Mesothelial cell of epicardium (in vitro differentiated cells): ENCODE measurements at regions not wholly inside any gene's neighbourhood (a gene's known extent, or its start where the extent isn't known, plus 50 kb on each side); places are given as distances from the start of the nearest gene placed in this dataset.

ENCODE experiments used
- DNase-seq, 2 experiments: peaks; one replicate each; pipeline ENCODE4 v3.0.0; 2021; ENCODE audit warnings: low spot score in 2 of 2; ENCODE audit not compliant: unreplicated experiment in 2 of 2
- H3K27ac Mint-ChIP-seq: 2 replicates; pipeline ENCODE4 v1.8.0; 2021; ENCODE audit warnings: mixed read lengths
- H3K27me3 Mint-ChIP-seq: 2 replicates; pipeline ENCODE4 v1.8.0; 2021; ENCODE audit warnings: low read depth, mixed read lengths
- H3K36me3 Mint-ChIP-seq: 2 replicates; pipeline ENCODE4 v1.8.0; 2021; ENCODE audit warnings: mixed read lengths
- H3K4me1 Mint-ChIP-seq: 2 replicates; pipeline ENCODE4 v1.8.0; 2021; ENCODE audit warnings: mixed read lengths
- H3K4me3 Mint-ChIP-seq: 2 replicates; pipeline ENCODE4 v1.8.0; 2021; ENCODE audit warnings: mild to moderate bottlenecking, moderate library complexity, mixed read lengths
- H3K9me3 Mint-ChIP-seq: 2 replicates; pipeline ENCODE4 v1.8.0; 2021; ENCODE audit warnings: mixed read lengths
- TF ChIP-seq, protein P1 (sequence below): fragments of 200-600 bp; sonication (generic); IDR thresholded peaks from one replicate; pipeline ENCODE4 v1.5.0; 2021; ENCODE audit warnings: antibody characterized with exemption; ENCODE audit not compliant: unreplicated experiment

DNA sequence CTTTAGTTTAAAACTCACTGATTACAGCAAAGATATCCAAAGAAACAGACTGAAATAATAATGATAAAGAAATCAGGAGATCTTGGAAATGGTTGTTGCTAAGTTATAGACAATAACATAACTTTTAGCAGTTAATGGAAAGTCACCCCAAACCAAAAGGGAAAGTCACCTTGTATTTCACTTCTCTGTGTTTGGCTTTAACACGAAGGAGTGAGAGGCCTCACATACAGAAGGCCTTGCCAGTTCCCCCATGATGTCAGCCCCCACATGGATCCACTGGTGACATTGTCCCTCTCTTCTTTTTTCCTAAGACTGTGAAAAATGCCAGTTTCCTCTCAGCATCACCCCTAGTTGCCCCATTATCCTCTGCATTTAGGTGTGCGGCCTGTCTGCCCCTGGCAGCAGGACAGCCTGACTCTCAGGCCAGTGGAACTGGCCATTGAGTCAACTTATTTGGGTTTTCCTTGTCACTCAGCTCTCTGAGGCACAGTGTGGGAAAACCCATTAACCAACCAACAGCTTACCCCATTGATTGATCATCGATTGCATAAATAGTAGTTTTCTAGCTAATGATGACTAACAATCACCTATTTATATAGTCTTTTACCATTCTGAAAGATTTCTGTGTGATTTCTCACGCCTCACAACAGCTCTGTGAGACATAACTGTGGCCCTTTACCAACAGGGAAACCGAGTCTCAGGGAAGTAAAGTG is 308.1 kb downstream of the PTTG2 start:
- H3K27ac Mint-ChIP-seq = no peak overlapping the region
- TF ChIP-seq, protein P1, sequence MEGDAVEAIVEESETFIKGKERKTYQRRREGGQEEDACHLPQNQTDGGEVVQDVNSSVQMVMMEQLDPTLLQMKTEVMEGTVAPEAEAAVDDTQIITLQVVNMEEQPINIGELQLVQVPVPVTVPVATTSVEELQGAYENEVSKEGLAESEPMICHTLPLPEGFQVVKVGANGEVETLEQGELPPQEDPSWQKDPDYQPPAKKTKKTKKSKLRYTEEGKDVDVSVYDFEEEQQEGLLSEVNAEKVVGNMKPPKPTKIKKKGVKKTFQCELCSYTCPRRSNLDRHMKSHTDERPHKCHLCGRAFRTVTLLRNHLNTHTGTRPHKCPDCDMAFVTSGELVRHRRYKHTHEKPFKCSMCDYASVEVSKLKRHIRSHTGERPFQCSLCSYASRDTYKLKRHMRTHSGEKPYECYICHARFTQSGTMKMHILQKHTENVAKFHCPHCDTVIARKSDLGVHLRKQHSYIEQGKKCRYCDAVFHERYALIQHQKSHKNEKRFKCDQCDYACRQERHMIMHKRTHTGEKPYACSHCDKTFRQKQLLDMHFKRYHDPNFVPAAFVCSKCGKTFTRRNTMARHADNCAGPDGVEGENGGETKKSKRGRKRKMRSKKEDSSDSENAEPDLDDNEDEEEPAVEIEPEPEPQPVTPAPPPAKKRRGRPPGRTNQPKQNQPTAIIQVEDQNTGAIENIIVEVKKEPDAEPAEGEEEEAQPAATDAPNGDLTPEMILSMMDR = no peak
- H3K27me3 Mint-ChIP-seq = no peaks in the 10 kb centered on the region
- no peak overlapping the region for H3K4me3 Mint-ChIP-seq
- H3K9me3 Mint-ChIP-seq = no peaks in the 10 kb centered on the region
- H3K4me1 Mint-ChIP-seq = no peaks in the 10 kb centered on the region
- H3K36me3 Mint-ChIP-seq = no peaks in the 10 kb centered on the region
- no peak for DNase-seq

DNA sequence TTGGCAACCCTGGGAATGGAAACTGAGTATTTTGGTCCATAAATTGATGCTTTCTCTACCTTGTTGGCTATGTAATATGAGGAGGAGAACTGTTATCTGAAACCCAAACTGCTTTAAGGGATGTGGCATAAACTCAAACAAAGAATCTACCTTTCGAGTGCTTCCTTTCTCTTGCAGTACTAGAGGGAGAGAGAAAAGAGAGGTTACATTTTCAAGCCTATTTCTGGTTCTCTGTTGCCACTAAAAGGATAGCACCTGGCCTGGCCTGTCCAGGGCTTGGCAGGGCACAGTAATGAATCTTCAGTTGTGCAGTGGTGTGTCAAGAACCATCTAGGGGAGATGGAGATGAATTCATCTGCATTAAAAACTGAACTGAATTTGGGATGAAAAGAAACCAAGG is 308.6 kb downstream of the PTTG2 start:
- H3K9me3 Mint-ChIP-seq = no peaks in the 10 kb centered on the region
- H3K36me3 Mint-ChIP-seq = no peaks in the 10 kb centered on the region
- no peaks in the 10 kb centered on the region for H3K4me1 Mint-ChIP-seq
- DNase-seq = no peak
- TF ChIP-seq, protein P1 = no peak
- no peak overlapping the region for H3K27ac Mint-ChIP-seq
- no peaks in the 10 kb centered on the region for H3K27me3 Mint-ChIP-seq
- H3K4me3 Mint-ChIP-seq = no peak overlapping the region

DNA sequence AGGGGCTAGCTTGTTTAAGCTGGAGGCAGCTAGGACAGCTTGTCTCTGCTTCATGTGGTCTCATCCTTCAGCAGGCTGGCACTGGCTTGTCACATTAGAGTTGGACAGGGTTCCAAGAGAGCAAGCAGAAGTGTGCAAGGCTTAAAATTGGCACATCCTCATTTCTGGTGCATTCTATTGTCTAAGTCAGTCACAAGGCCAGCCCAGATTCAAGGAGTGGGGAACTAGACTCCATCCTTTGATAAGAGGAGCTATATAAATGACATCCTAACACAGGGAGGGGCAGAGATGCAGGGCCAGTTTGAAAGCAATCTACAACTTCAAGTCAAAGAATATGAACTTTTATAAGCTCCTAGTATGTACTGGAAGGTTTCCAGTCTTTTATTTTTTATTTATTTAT is 313.2 kb downstream of the PTTG2 start:
- Mint-ChIP-seq H3K27ac (no peak overlapping the region), H3K36me3 (no peaks in the 10 kb centered on the region), H3K27me3 (no peaks in the 10 kb centered on the region), H3K9me3 (peaks cover 4% of the 10 kb centered on the region), H3K4me1 (peaks cover 13% of the 10 kb centered on the region), H3K4me3 (no peak overlapping the region)
- TF ChIP-seq, protein P1 = no peak
- no peak for DNase-seq

DNA sequence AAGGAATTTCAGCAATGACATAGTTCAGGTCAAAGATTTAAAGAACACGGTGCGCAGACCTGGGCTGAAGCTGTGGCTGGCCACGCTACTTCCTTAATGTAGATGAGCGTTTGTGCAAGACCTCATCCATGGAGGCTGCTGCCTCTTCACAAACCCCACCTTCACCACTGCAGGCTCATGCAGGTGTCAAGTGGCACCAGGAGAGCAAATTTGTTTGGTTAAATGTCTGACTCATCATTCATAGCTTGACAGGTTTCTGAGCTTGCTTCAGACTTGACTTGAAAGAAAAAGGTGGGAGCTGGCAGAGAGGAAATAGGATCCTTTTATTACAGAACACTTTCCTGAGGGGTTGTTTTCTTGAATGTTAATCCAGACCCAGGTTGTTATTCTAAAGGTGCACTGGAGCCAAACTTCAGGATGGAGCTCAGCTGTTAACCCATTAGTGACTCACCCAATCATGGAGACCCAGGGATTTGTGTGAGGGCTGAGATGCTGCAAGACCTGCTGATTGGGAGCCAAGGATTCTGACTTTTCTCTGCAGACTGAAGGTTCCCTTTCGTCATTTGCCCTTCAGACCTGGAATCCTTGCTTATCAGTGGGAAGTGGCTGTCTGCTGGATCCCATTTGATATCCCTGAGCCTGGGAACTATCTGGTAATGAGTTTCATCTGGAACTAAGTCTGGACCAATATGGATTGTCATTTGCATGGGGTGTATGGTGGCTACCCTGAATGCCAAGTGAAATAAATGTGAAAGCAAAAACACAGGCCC is 315.3 kb downstream of the PTTG2 start:
- H3K4me1 Mint-ChIP-seq = peaks cover 27% of the 10 kb centered on the region
- H3K27me3 Mint-ChIP-seq = no peaks in the 10 kb centered on the region
- H3K9me3 Mint-ChIP-seq = peaks cover 5% of the 10 kb centered on the region
- no peak overlapping the region for H3K4me3 Mint-ChIP-seq
- no peaks in the 10 kb centered on the region for H3K36me3 Mint-ChIP-seq
- H3K27ac Mint-ChIP-seq = peak overlapping the region; percentile 67
- TF ChIP-seq, protein P1 = no peak
- no peak for DNase-seq

DNA sequence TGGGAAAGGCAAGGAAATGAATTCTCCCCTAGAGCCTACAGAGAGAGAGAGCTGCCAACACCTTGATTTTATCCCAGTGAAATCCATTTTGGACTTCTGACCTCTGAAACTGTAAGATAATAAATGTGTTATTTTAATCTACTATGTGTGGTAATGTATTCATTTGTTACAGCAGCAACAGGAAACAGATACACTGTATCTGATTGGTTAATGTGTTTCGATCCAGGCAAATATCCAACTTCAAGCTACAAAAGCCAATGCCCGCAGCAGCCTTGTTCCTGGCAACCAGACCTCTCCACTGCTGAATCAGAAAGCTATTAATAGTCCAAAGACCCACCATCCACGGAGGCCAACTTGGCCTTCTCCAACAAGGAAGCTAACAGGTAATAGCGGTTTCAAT is 318.1 kb downstream of the PTTG2 start:
- TF ChIP-seq, protein P1 = no peak
- Mint-ChIP-seq H3K4me3 (no peak overlapping the region), H3K36me3 (no peaks in the 10 kb centered on the region), H3K9me3 (peaks cover 5% of the 10 kb centered on the region), H3K4me1 (peaks cover 39% of the 10 kb centered on the region), H3K27me3 (no peaks in the 10 kb centered on the region), H3K27ac (no peak overlapping the region)
- no peak for DNase-seq
